Sciatic nerve (tissue), 2 donors: ENCODE measurements at regions not wholly inside any gene's neighbourhood (a gene's known extent, or its start where the extent isn't known, plus 50 kb on each side); places are given as distances from the start of the nearest gene placed in this dataset.

Experiments used
- ATAC-seq: fragments of 200-7000 bp; cut with Tn5 transposase; one replicate; pipeline ENCODE4 v1.9.1; 2020; ENCODE audit warnings: mild to moderate bottlenecking, moderate library complexity
- DNase-seq: peaks from one replicate; pipeline ENCODE4 v3.0.0-alpha.2; 2020; ENCODE audit warnings: low spot score
- intact Hi-C: fragments of 100-400 bp; cut with DNase I; formaldehyde crosslinking; loops from one replicate; pipeline ENCODE4 v1.14.2; 2022
- donor health status: DM: no; HTN: no; CAD: no.
- donor health status: DM: no; HTN: no; CAD: no.

GRCh38 chr11:97367406-97368083, 977.7 kb downstream of the JRKL start:
- ATAC-seq (no peak), DNase-seq (no peak)
- intact Hi-C loops, result no loop called here

GRCh38 chr11:97389270-97389669, 999.5 kb downstream of the JRKL start:
- ATAC-seq (no peak), DNase-seq (no peak)
- intact Hi-C loops, result loop anchor here (5.0 kb wide), 1 partner anchor 1583 kb away; no protein-coding TSS in a partner anchor

GRCh38 chr11:97398246-97398645, 1008.4 kb downstream of the JRKL start:
- ATAC-seq (no peak), DNase-seq (no peak)
- intact Hi-C loops, result no loop called here

GRCh38 chr11:97409141-97409540, 1019.3 kb downstream of the JRKL start:
- ATAC-seq (no peak), DNase-seq (no peak)
- intact Hi-C loops, result no loop called here

- no peak for ATAC-seq
- intact Hi-C loops, result no loop called here
- DNase-seq, result no peak
Measured at GRCh38 chr11:97414801-97415200, 1025.0 kb downstream of the JRKL start.

- ATAC-seq (no peak), DNase-seq (no peak)
- intact Hi-C loops, result no loop called here
Measured at GRCh38 chr11:97419729-97420128, 1029.9 kb downstream of the JRKL start.

GRCh38 chr11:97428247-97428790, 1038.5 kb downstream of the JRKL start:
- ATAC-seq (no peak), DNase-seq (no peak)
- intact Hi-C loops, result no loop called here

- ATAC-seq, result no peak
- no peak for DNase-seq
- intact Hi-C loops, result no loop called here
Measured at GRCh38 chr11:97430877-97431276, 1041.1 kb downstream of the JRKL start.

- DNase-seq (no peak), ATAC-seq (no peak)
- intact Hi-C loops, result no loop called here
Measured at GRCh38 chr11:97432926-97433325, 1043.1 kb downstream of the JRKL start.

- intact Hi-C loops, result no loop called here
- ATAC-seq (no peak), DNase-seq (no peak)
Measured at GRCh38 chr11:97445561-97445960, 1055.7 kb downstream of the JRKL start.

- ATAC-seq, result no peak
- DNase-seq, result no peak
- intact Hi-C loops, result no loop called here
Measured at GRCh38 chr11:97451441-97451840, 1061.6 kb downstream of the JRKL start.

- intact Hi-C loops, result no loop called here
Measured at GRCh38 chr11:97454988-97455387, 1065.2 kb downstream of the JRKL start.

GRCh38 chr11:97460091-97460490, 1070.3 kb downstream of the JRKL start:
- no peak for ATAC-seq
- intact Hi-C loops, result no loop called here
- no peak for DNase-seq

More at GRCh38 chr11:97454988-97455387, 1065.2 kb downstream of the JRKL start:
- ATAC-seq, result no peak
- DNase-seq, result no peak

GRCh38 chr11:97461044-97461880, 1071.4 kb downstream of the JRKL start:
- intact Hi-C loops, result no loop called here
- DNase-seq, result no peak
- ATAC-seq, result peak; percentile 26

- intact Hi-C loops, result no loop called here
- no peak for ATAC-seq
Measured at GRCh38 chr11:97461934-97462333, 1072.1 kb downstream of the JRKL start.

GRCh38 chr11:97463891-97464290, 1074.1 kb downstream of the JRKL start:
- no peak for DNase-seq
- no peak for ATAC-seq

More at GRCh38 chr11:97461934-97462333, 1072.1 kb downstream of the JRKL start:
- no peak for DNase-seq

GRCh38 chr11:97471480-97471879, 1081.7 kb downstream of the JRKL start:
- ATAC-seq (no peak), DNase-seq (no peak)
- intact Hi-C loops, result no loop called here

More at GRCh38 chr11:97463891-97464290, 1074.1 kb downstream of the JRKL start:
- intact Hi-C loops, result no loop called here

- intact Hi-C loops, result no loop called here
- DNase-seq (no peak), ATAC-seq (no peak)
Measured at GRCh38 chr11:97487387-97487786, 1097.6 kb downstream of the JRKL start.

GRCh38 chr11:97498891-97499290, 1109.1 kb downstream of the JRKL start:
- intact Hi-C loops, result no loop called here
- ATAC-seq (no peak), DNase-seq (no peak)

GRCh38 chr11:97502201-97502600, 1112.4 kb downstream of the JRKL start:
- intact Hi-C loops, result loop anchor here (1.0 kb wide), 1 partner anchor 20 kb away; no protein-coding TSS in a partner anchor
- ATAC-seq (no peak), DNase-seq (no peak)
